ENCODE measurements at regions not wholly inside any gene's neighbourhood (a gene's known extent, or its start where the extent isn't known, plus 50 kb on each side); places are given as distances from the start of the nearest gene placed in this dataset.

- FAIRE-seq, result no peak
- no peak for TF ChIP-seq POLR2A (IDR thresholded peaks at IDR 0.05; ENCODE audit: low read depth, low read length)
- DNase-seq (ENCODE audit: insufficient read length, low spot score), result no peak
Observed at GRCh38 chr1:244106837-244107493, 55.9 kb downstream of the ZBTB18 start.

DNA sequence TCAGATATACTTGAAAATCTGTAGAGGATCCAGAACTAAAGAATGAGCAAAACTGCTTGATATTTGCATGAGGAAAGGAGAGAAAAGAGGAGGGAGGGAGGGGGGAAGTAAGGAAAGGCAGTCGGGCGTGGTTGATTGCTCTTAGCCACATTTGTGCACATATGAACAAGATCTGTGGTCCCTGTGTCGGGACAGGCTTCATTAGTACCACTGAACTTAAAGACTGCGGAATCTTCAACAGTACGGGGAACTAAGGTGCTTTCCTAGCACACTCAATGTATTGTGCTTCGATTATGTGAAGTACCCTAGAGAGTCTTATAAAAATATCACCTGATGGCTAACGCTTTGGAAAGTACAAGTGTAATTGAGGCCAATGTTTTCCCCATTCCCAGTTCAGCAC lies 59.9 kb downstream of the ZBTB18 start:
- no peak for FAIRE-seq
- no peak for TF ChIP-seq POLR2A (IDR thresholded peaks at IDR 0.05; ENCODE audit: low read depth, low read length)
- no peak for DNase-seq (ENCODE audit: insufficient read length, low spot score)

- TF ChIP-seq POLR2A (IDR thresholded peaks at IDR 0.05; ENCODE audit: low read depth, low read length), result no peak
- FAIRE-seq, result no peak
- DNase-seq (ENCODE audit: insufficient read length, low spot score), result no peak
Observed at GRCh38 chr1:244112041-244112440, 61.0 kb downstream of the ZBTB18 start.

DNA sequence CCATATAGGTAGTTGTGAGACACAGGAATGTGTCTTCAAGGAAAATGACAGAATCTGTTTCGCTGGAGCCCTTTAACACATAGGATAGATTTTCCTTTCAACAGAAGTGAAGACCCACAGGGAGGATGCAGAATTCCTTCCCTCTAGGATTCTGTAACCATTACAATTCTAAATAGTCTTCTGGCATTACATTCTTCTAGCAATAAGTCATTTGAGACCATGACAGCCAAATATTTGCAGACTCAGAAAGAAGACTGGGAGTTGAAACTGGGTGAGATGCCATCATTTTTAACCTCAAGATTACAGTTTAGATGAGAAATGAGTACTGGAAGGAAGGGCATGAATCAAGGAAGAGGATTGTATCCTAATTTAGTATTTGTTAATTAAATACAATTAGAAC lies 61.6 kb downstream of the ZBTB18 start:
- FAIRE-seq, result no peak
- DNase-seq (ENCODE audit: insufficient read length, low spot score), result no peak
- no peak for TF ChIP-seq POLR2A (IDR thresholded peaks at IDR 0.05; ENCODE audit: low read depth, low read length)

- no peak for TF ChIP-seq POLR2A (IDR thresholded peaks at IDR 0.05; ENCODE audit: low read depth, low read length)
- FAIRE-seq (no peak), DNase-seq (ENCODE audit: insufficient read length, low spot score) (no peak)
Observed at GRCh38 chr1:244113532-244114320, 62.6 kb downstream of the ZBTB18 start.

DNA sequence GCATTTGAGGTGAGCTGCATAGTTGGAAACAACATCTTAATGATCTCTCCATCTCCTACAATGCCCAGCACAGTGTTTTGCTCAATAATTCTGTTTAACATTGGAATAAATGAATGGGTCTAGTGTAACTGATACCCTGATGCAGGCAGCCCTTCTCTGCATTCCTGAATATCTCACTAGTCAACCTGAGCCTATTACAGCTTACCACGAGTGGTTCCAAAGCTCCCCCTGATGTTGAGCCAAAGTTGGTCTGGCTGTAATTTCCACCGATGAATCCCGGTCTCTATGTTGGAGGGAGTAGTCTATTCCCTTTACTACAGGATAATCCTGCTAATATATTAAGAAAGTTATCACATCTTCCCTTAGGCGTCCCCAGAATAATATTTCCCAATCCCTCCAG lies 63.8 kb downstream of the ZBTB18 start:
- DNase-seq (ENCODE audit: insufficient read length, low spot score) (no peak), FAIRE-seq (no peak)
- TF ChIP-seq POLR2A (IDR thresholded peaks at IDR 0.05; ENCODE audit: low read depth, low read length), result no peak

- no peak for TF ChIP-seq POLR2A (IDR thresholded peaks at IDR 0.05; ENCODE audit: low read depth, low read length)
- no peak for FAIRE-seq
- DNase-seq (ENCODE audit: insufficient read length, low spot score), result no peak
Observed at GRCh38 chr1:244116946-244117345, 65.9 kb downstream of the ZBTB18 start.

DNA sequence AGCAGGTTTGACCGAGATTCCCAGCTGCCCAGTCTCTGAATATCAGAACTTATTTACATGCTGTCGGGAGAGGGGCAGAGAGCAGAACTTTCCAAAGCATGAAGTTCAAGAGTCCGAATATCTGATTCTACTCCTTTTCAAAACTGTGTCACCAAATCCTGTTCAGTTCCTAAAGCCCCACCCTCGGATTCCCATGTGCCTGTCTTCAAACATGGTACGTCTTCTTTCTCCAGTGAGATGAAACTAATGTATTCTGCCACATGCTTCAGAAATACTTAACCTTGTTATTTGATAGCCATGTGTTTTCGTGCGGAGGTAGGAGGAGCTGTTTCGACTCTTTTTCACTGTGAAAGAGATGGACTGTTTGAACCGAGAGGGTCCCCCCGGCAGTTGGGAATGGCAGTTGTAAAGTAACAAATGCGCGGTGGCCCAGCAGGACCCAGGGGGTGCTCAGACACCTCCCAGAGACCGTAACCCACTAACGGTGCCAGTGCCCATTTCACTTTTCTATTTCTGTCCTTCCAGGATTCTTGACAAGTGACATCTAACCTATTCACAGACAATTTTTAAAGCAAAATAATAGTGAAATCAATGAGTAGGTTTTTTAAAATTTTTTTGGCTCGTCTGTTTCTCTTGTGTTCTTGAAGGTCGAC lies 67.2 kb downstream of the ZBTB18 start:
- no peak for TF ChIP-seq POLR2A (IDR thresholded peaks at IDR 0.05; ENCODE audit: low read depth, low read length)
- DNase-seq (ENCODE audit: insufficient read length, low spot score) (no peak), FAIRE-seq (no peak)

DNA sequence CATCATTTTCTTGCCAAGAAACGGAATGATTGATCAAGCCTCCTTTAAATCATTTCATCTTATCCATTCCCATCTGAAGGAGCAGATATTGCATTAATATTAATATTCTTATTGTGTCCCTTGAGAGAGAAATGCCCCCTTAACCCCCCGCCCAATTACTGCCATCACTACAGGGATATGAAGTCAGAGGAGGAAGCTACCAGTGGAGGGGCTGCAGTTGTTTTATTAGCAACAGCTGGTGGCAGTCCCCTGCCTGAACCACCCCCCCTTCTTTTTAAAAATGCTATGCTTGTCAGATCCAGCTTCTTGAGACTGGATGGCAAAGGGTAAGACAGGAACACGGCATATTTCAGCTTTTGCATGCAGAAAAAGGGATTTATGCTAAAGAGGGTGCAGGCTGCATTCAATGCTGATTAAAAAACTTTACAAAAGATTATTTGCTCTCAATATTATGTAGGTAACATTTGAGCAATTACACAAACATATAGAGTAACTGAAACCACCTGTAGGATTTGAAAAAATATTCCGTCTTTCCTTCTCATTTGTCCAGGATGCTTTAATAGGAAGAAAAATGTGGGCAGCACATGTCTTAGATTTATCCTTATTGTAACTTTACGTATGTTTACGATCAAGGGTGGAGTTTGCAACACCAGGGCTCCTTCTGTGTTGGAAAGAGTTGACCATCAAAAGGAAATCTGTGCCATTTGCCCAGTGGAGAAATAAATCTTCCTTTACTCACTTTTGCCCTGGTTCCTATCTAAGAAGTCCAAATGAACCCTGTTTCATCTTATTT lies 77.7 kb downstream of the ZBTB18 start:
- TF ChIP-seq POLR2A (IDR thresholded peaks at IDR 0.05; ENCODE audit: low read depth, low read length), result no peak
- DNase-seq (ENCODE audit: insufficient read length, low spot score), result no peak
- FAIRE-seq, result no peak

GRCh38 chr1:244137276-244137675 lies 86.2 kb downstream of the ZBTB18 start:
- no peak for TF ChIP-seq POLR2A (IDR thresholded peaks at IDR 0.05; ENCODE audit: low read depth, low read length)
- DNase-seq (ENCODE audit: insufficient read length, low spot score), result no peak
- FAIRE-seq, result no peak

- no peak for TF ChIP-seq POLR2A (IDR thresholded peaks at IDR 0.05; ENCODE audit: low read depth, low read length)
- DNase-seq (ENCODE audit: insufficient read length, low spot score), result no peak
- no peak for FAIRE-seq
Observed at GRCh38 chr1:244137725-244138124, 86.6 kb downstream of the ZBTB18 start.

- DNase-seq (ENCODE audit: insufficient read length, low spot score) (no peak), FAIRE-seq (no peak)
- TF ChIP-seq POLR2A (IDR thresholded peaks at IDR 0.05; ENCODE audit: low read depth, low read length), result no peak
Observed at GRCh38 chr1:244138399-244138798, 87.3 kb downstream of the ZBTB18 start.

DNA sequence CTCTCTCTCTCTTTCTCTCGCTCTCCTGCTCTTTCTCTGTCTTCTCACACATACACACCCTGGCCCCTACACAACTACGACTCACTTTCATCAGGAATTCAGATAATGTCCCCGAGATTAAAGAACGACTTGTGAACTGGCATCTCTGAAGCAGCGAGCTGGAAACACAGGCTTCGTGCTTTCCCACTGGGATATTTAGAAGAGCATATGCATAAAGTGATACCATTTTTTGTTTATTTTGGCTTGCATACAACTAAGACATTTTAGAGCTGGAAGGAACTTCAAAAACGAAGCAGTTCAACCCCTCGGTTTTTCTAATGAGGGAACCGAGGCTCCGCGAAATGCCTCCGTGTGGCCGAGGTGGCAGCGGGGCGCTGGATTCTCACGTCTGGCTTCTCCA lies 88.6 kb downstream of the ZBTB18 start:
- TF ChIP-seq POLR2A (IDR thresholded peaks at IDR 0.05; ENCODE audit: low read depth, low read length), result no peak
- DNase-seq (ENCODE audit: insufficient read length, low spot score), result no peak
- FAIRE-seq, result no peak

DNA sequence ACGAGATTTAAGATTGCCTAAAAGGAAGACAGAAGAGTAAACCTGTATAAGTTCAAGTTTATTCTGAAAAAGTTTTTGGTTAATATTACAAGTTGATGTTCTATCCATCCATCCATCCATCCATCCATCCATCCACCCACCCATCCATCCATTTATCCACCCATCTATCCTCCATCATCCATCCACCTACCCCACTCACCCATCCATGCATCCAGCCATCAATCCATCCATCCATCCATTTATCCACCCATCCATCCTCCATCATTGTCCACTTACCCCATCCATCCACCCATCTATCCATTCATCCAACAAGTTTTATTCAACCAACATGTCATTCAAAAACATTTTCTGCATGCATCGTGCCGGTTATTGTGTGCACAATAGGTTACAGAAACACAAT lies 89.3 kb downstream of the ZBTB18 start:
- no peak for DNase-seq (ENCODE audit: insufficient read length, low spot score)
- FAIRE-seq, result no peak
- TF ChIP-seq POLR2A (IDR thresholded peaks at IDR 0.05; ENCODE audit: low read depth, low read length), result no peak

All from H54 (cell line).